ENCODE measurements at regions not wholly inside any gene's neighbourhood (a gene's known extent, or its start where the extent isn't known, plus 50 kb on each side); places are given as distances from the start of the nearest gene placed in this dataset.

- TF ChIP-seq SIN3A (IDR thresholded peaks at IDR 0.05; ENCODE audit: borderline replicate concordance, insufficient read depth, low read length) (no peak), TAF1 (IDR thresholded peaks at IDR 0.05; ENCODE audit: borderline replicate concordance, insufficient read depth, low read length) (no peak), REST (IDR thresholded peaks at IDR 0.05; ENCODE audit: insufficient read depth in 1 of 2, low read depth in 2 of 2, low read length in 2 of 2) (no peak), FOXP2 (optimal IDR thresholded peaks at IDR 0.05; ENCODE audit: borderline replicate concordance, extremely low read depth, extremely low read length, insufficient read depth) (no peak), POLR2AphosphoS5 (IDR thresholded peaks at IDR 0.05; ENCODE audit: low read depth, low read length) (no peak)
These were observed 179.6 kb upstream of the TNRC6C start for GRCh38 chr17:77778636-77779489.

GRCh38 chr17:77779711-77780539, 178.6 kb upstream of the TNRC6C start:
- no peak for TF ChIP-seq TAF1 (IDR thresholded peaks at IDR 0.05; ENCODE audit: borderline replicate concordance, insufficient read depth, low read length)
- no peak for TF ChIP-seq SIN3A (IDR thresholded peaks at IDR 0.05; ENCODE audit: borderline replicate concordance, insufficient read depth, low read length)
- no peak for TF ChIP-seq POLR2AphosphoS5 (IDR thresholded peaks at IDR 0.05; ENCODE audit: low read depth, low read length)
- no peak for TF ChIP-seq REST (IDR thresholded peaks at IDR 0.05; ENCODE audit: insufficient read depth in 1 of 2, low read depth in 2 of 2, low read length in 2 of 2)
- TF ChIP-seq FOXP2 (optimal IDR thresholded peaks at IDR 0.05; ENCODE audit: borderline replicate concordance, extremely low read depth, extremely low read length, insufficient read depth), result no peak

- TF ChIP-seq FOXP2 (optimal IDR thresholded peaks at IDR 0.05; ENCODE audit: borderline replicate concordance, extremely low read depth, extremely low read length, insufficient read depth), result no peak
- TF ChIP-seq REST (IDR thresholded peaks at IDR 0.05; ENCODE audit: insufficient read depth in 1 of 2, low read depth in 2 of 2, low read length in 2 of 2), result no peak
- no peak for TF ChIP-seq TAF1 (IDR thresholded peaks at IDR 0.05; ENCODE audit: borderline replicate concordance, insufficient read depth, low read length)
- TF ChIP-seq POLR2AphosphoS5 (IDR thresholded peaks at IDR 0.05; ENCODE audit: low read depth, low read length), result no peak
These were observed 177.0 kb upstream of the TNRC6C start for GRCh38 chr17:77781536-77781935.

GRCh38 chr17:77782201-77782600, 176.3 kb upstream of the TNRC6C start:
- TF ChIP-seq SIN3A (IDR thresholded peaks at IDR 0.05; ENCODE audit: borderline replicate concordance, insufficient read depth, low read length) (no peak), POLR2AphosphoS5 (IDR thresholded peaks at IDR 0.05; ENCODE audit: low read depth, low read length) (no peak), TAF1 (IDR thresholded peaks at IDR 0.05; ENCODE audit: borderline replicate concordance, insufficient read depth, low read length) (no peak), FOXP2 (optimal IDR thresholded peaks at IDR 0.05; ENCODE audit: borderline replicate concordance, extremely low read depth, extremely low read length, insufficient read depth) (no peak), REST (IDR thresholded peaks at IDR 0.05; ENCODE audit: insufficient read depth in 1 of 2, low read depth in 2 of 2, low read length in 2 of 2) (no peak)

Measured in PFSK-1 (cell line).